GM19238 (cell line): ENCODE measurements at regions not wholly inside any gene's neighbourhood (a gene's known extent, or its start where the extent isn't known, plus 50 kb on each side); places are given as distances from the start of the nearest gene placed in this dataset.
"Not testable (repeated sequence)": the region's sequence is repeated elsewhere in the genome, so short reads cannot be mapped to it uniquely, and the experiment has no call there.

Experiments used
- DNase-seq: peaks from one replicate; pipeline ENCODE4 v3.0.0; 2011; ENCODE audit warnings: low spot score; ENCODE audit not compliant: insufficient read length

- no peak for DNase-seq
Observed at GRCh38 chr2:167794554-167795255, 452.7 kb downstream of the STK39 start.

- no peak for DNase-seq
Observed at GRCh38 chr2:167793725-167794124, 453.7 kb downstream of the STK39 start.

GRCh38 chr2:167792126-167792525, 455.3 kb downstream of the STK39 start:
- no peak for DNase-seq

GRCh38 chr2:167790781-167791450, 456.5 kb downstream of the STK39 start:
- DNase-seq: no peak

- no peak for DNase-seq
Observed at GRCh38 chr2:167790189-167790588, 457.2 kb downstream of the STK39 start.

- no peak for DNase-seq
Observed at GRCh38 chr2:167787562-167787961, 459.8 kb downstream of the STK39 start.

GRCh38 chr2:167787021-167787420, 460.4 kb downstream of the STK39 start:
- no peak for DNase-seq

- no peak for DNase-seq
Observed at GRCh38 chr2:167785606-167786216, 461.7 kb downstream of the STK39 start.

GRCh38 chr2:167784084-167784425, 463.3 kb downstream of the STK39 start:
- no peak for DNase-seq

GRCh38 chr2:167783261-167784083, 463.9 kb downstream of the STK39 start:
- DNase-seq: no peak

- not testable (repeated sequence) for DNase-seq
Observed at GRCh38 chr2:167781629-167782028, 465.8 kb downstream of the STK39 start.

GRCh38 chr2:167776359-167776758, 471.0 kb downstream of the STK39 start:
- DNase-seq: no peak

GRCh38 chr2:167771628-167772027, 475.8 kb downstream of the STK39 start:
- DNase-seq: no peak

- DNase-seq: no peak
Observed at GRCh38 chr2:167769020-167769419, 478.4 kb downstream of the STK39 start.

- no peak for DNase-seq
Observed at GRCh38 chr2:167767830-167768229, 479.6 kb downstream of the STK39 start.

GRCh38 chr2:167764772-167765341, 482.5 kb downstream of the STK39 start:
- DNase-seq: no peak

GRCh38 chr2:167761465-167762136, 485.8 kb downstream of the STK39 start:
- DNase-seq: no peak

- DNase-seq: no peak
Observed at GRCh38 chr2:167759531-167759930, 487.9 kb downstream of the STK39 start.

- no peak for DNase-seq
Observed at GRCh38 chr2:167758292-167758691, 489.1 kb downstream of the STK39 start.

- no peak for DNase-seq
Observed at GRCh38 chr2:167756446-167756845, 490.9 kb downstream of the STK39 start.

- DNase-seq: no peak
Observed at GRCh38 chr2:167753142-167753541, 494.3 kb downstream of the STK39 start.
